Mesodermal cell (in vitro differentiated cells): ENCODE measurements at regions not wholly inside any gene's neighbourhood (a gene's known extent, or its start where the extent isn't known, plus 50 kb on each side); places are given as distances from the start of the nearest gene placed in this dataset.

Experiments
- H3K27ac ChIP-seq: 2 replicates; pipeline ENCODE4 v1.7.0; 2013; ENCODE audit warnings: mild to moderate bottlenecking, low read depth, low read length, moderate library complexity; ENCODE audit not compliant: severe bottlenecking
- H3K36me3 ChIP-seq: 2 replicates; pipeline ENCODE4 v1.7.1; 2013; ENCODE audit warnings: mild to moderate bottlenecking, low read length, moderate library complexity; ENCODE audit not compliant: control insufficient read depth, insufficient read depth
- H3K4me1 ChIP-seq: one replicate; pipeline ENCODE4 v1.7.1; 2013; ENCODE audit warnings: mild to moderate bottlenecking, low read length; ENCODE audit not compliant: insufficient read depth, control insufficient read depth, poor library complexity, severe bottlenecking
- H3K4me3 ChIP-seq: 2 replicates; pipeline ENCODE4 v1.7.0; 2013; ENCODE audit warnings: low read length, control low read depth, mild to moderate bottlenecking; ENCODE audit not compliant: insufficient read depth, poor library complexity, severe bottlenecking; ENCODE audit errors: extremely low read depth
- H3K9me3 ChIP-seq: 2 replicates; pipeline ENCODE4 v1.7.1; 2013; ENCODE audit warnings: mild to moderate bottlenecking, low read length, moderate library complexity; ENCODE audit not compliant: control insufficient read depth
- WGBS, 2 experiments: methylation state at CpG; one replicate each; pipeline ENCODE4 v1.1.5; 2013; ENCODE audit warnings: missing lambda C conversion rate in 2 of 2; ENCODE audit not compliant: insufficient coverage in 2 of 2; 5-methylcytosine and 5-hydroxymethylcytosine counted together

DNA sequence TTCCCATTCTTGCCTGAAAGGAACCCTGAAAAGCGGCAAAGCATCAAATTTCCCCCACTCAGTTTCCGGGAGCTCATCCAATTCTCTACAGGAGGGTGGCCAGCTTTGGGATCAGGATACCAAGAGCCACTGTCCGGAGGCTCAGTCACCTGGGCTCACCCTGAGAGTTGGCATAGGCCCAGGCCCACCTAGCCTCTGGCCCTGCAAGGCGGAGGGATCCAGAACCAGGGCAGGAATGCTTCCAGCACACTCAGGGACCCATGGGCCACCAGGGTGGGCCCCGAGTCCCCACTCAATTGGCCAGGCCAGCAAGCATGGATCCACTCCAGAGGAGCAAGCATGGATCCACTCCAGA is 432.9 kb upstream of the MYT1L start:
- H3K9me3 ChIP-seq: no peaks in the 10 kb centered on the region
- 89 to 96% methylated on average over 5 of the region's 5 CpGs for WGBS, 2 experiments

DNA sequence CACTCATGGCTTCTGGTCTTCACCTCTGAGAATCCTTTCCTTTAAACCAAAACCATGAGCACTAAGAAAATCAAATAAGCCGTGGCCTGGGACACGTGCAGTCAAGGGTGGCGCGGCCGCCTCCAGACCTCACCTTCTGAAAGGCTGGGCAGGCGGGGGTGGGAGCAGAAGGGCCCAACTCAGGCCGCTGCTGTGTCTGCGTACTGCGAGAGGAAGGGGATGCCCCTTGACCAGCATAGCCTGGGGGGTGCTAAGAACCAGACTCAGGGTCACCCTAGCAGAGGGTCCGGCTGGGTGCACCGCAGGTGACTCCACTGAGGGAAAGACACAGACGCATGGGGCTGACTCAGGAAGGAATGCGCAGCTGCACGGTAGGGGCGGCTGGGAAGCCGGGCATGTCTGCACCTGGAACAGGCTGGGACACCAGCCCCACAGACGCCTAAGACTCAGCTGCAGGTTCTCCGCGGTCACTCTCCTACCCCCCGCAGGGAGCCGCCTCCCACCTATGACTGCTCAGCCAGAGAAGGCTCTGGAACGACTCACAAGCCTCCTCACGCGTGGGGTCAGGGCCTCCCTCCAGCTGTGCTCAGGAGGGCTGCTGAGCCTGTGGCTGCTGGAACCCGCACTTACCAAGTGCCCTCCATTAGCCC is 432.4 kb upstream of the MYT1L start:
- H3K4me1 ChIP-seq: no peaks in the 10 kb centered on the region
- no peaks in the 10 kb centered on the region for H3K9me3 ChIP-seq
- 82 to 84% methylated on average over 20 to 25 of the region's 25 CpGs for WGBS, 2 experiments

More for the DNA sequence above, 432.9 kb upstream of the MYT1L start:
- Histone ChIP-seq H3K4me3 (no peak overlapping the region), H3K36me3 (no peaks in the 10 kb centered on the region), H3K4me1 (no peaks in the 10 kb centered on the region), H3K27ac (no peak overlapping the region)

DNA sequence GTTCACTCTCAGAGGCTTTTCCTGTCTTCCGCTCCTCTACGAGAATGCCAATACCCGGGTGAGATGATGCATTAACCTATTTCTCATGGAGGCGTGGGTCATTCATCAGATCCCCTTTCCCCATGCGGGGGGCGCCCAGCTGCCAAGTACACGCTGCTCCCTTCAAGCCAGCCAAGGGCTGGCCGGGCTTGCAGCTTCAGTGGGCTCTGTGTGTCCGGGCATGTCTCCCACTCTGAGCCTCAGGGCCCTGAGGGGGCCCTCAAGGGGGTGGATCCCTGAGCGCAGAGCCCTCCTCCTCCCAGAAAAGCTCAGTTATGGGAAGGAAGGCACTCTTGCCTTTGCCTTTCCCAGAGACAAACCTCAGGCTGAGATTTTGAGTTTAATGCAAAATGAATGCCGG is 431.8 kb upstream of the MYT1L start:
- Histone ChIP-seq H3K9me3 (no peaks in the 10 kb centered on the region), H3K27ac (no peak overlapping the region), H3K36me3 (no peaks in the 10 kb centered on the region), H3K4me1 (no peaks in the 10 kb centered on the region), H3K4me3 (no peak overlapping the region)
- 87 to 93% methylated on average over 8 to 9 of the region's 11 CpGs for WGBS, 2 experiments

More for the DNA sequence above, 432.4 kb upstream of the MYT1L start:
- Histone ChIP-seq H3K4me3 (no peak overlapping the region), H3K36me3 (no peaks in the 10 kb centered on the region), H3K27ac (no peak overlapping the region)

DNA sequence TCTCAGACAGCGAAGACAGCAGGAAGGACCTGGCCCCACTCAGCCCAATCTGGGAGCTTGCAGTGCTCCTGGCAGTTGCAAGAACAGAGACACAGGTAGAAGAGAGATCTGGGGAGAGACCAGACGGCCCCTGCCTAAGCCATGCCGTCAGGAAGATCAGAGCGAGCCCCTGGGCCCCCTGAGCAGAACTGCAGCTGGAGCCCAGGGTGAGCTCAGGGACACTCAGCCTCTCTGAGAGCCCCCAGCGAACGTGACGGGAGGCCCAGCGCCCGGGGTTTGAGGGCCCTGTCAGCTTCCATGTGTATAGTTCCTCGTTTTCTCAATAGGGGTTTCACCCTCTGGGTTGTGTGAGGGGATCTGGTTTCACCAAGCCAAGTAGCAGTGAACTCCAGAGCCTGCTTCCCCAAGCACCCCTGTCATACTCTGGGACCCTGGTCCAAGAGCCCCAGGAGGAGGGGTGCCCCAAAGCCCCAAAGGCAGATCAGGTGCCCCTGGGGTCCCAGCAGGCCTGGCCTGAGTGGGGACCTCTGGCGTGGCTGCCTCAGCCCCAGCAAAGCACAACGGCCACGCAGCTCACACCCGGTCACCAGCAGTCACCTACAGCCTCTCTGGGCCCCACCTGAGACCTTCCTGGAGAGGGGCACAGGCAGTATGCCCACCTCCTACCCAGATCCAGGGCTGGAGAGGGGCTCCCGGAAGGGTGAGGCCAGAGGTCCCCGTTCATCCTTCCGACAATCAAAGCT is 431.3 kb upstream of the MYT1L start:
- Histone ChIP-seq H3K4me3 (no peak overlapping the region), H3K9me3 (no peaks in the 10 kb centered on the region), H3K4me1 (no peaks in the 10 kb centered on the region), H3K27ac (no peak overlapping the region), H3K36me3 (no peaks in the 10 kb centered on the region)
- WGBS, 2 experiments: 86 to 90% methylated on average over 12 to 16 of the region's 17 CpGs

DNA sequence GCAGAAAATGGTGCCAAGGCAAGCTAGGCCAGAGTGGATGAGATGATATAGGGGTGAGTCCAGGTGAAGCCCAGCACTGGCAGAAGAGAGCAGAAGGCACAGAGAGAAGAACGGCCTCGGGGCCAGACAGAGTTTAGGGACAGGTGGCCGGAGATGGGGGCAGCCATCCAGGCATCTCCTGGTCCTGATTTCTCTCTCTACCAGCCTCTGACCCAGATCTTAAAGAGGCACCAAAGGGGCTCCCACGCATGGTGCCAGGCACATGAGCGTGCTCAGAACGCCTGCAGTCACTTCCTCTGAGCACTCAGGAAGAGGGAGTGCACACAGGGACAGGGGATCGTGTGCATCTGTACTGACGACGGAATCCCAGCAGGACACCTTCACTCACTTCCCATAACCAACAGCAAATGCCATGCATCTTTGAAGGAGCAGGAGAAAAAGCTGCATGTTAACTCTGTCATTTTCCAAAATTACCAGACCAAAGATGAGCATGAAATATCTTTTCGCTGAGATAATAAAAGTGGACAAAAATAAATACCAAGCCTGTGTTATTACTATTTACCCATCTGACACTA is 427.8 kb upstream of the MYT1L start:
- Histone ChIP-seq H3K4me3 (no peak overlapping the region), H3K27ac (no peak overlapping the region), H3K9me3 (peaks cover 4% of the 10 kb centered on the region), H3K36me3 (no peaks in the 10 kb centered on the region), H3K4me1 (no peaks in the 10 kb centered on the region)
- 72 to 91% methylated on average over 7 to 9 of the region's 10 CpGs for WGBS, 2 experiments

DNA sequence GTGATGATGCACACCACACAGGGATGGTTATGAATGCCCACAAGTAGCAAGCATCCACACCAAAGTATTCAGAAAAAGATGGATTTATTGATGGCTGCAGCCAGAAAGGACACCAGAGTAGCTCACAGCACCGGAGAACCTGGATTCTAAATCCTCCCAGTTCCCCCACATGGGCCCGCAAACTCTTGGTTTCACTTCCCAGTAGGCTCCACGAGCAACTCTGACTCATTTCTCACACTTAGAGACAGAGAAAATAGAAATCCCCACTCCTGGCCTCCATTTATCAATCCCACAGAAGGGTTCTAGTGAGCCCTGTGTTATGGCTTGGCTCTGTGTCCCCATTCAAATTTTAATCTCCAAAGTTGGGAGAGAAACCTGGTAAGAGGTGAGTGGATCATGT is 426.7 kb upstream of the MYT1L start:
- H3K4me1 ChIP-seq: no peaks in the 10 kb centered on the region
- WGBS, 2 experiments: 65 to 100% methylated on average over 2 to 3 of the region's 3 CpGs

DNA sequence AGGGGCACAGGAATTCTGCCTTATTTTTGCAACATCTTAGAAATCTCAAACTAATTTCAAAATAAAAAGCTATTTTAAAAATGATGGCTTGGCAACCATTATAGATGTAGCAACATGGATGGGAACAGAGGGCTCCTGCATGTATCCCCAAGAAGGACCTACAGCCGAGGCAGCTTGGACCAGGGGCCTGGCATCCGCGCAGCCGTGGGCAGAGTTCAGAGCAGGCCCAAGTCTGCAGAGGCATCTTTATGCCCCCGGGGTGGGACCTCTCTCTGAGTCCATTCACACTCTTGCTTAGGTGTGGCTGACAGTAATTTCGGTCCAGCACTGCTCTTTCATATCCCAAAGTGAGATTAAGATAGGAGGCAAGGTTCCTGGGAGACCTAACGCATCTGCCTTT is 425.8 kb upstream of the MYT1L start:
- no peak overlapping the region for H3K27ac ChIP-seq
- H3K9me3 ChIP-seq: peaks cover 8% of the 10 kb centered on the region
- H3K36me3 ChIP-seq: no peaks in the 10 kb centered on the region
- no peak overlapping the region for H3K4me3 ChIP-seq
- 91 to 94% methylated on average over 4 to 6 of the region's 7 CpGs for WGBS, 2 experiments
- no peaks in the 10 kb centered on the region for H3K4me1 ChIP-seq

More for the DNA sequence above, 426.7 kb upstream of the MYT1L start:
- no peaks in the 10 kb centered on the region for H3K36me3 ChIP-seq
- no peak overlapping the region for H3K4me3 ChIP-seq
- H3K9me3 ChIP-seq: peaks cover 8% of the 10 kb centered on the region
- no peak overlapping the region for H3K27ac ChIP-seq

DNA sequence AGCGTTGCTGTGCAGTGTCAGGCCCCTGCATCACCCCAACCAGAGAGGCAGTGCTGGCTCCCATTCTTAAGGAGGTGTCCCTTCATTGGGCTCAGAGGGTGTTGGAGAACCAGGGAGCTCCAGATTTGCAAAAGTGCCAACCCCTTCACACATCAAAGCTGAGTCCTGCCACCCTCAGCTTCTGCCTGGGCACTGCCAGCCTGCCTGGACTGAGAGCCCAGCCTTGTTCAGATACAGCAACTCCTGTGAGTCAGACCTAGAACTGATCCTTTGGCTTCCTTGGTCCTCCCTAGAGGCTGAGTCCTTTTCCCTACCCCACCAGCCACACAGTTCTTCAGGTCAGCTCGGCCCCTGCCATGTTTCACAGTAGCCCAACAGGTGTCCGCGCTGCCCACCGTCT is 424.9 kb upstream of the MYT1L start:
- no peaks in the 10 kb centered on the region for H3K36me3 ChIP-seq
- 82 to 91% methylated on average over 3 to 5 of the region's 5 CpGs for WGBS, 2 experiments
- no peaks in the 10 kb centered on the region for H3K4me1 ChIP-seq
- peaks cover 8% of the 10 kb centered on the region for H3K9me3 ChIP-seq
- no peak overlapping the region for H3K4me3 ChIP-seq
- H3K27ac ChIP-seq: no peak overlapping the region

DNA sequence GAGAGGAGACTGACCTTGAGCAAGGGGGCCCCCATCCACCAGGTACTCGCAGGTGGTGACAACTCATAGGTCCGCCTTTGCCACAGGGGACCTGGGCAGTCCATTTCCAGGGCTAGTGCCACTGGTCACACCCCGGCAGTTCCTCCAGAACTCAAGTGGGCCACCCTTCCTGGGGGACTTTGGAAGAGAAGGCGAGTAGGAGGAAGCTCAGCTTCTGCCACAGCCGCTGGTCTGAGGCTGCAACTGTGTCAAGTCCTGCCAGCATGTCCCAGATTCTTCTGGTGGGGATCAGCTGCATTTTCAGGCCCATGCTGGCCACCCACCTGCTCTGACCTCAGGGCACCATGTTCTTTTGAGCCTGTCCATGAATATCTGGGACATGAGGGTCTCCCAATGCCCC is 423.9 kb upstream of the MYT1L start:
- no peaks in the 10 kb centered on the region for H3K4me1 ChIP-seq
- no peak overlapping the region for H3K4me3 ChIP-seq
- H3K9me3 ChIP-seq: peaks cover 8% of the 10 kb centered on the region
- WGBS, 2 experiments: 71 to 85% methylated on average over 4 to 5 of the region's 5 CpGs
- no peaks in the 10 kb centered on the region for H3K36me3 ChIP-seq
- no peak overlapping the region for H3K27ac ChIP-seq

DNA sequence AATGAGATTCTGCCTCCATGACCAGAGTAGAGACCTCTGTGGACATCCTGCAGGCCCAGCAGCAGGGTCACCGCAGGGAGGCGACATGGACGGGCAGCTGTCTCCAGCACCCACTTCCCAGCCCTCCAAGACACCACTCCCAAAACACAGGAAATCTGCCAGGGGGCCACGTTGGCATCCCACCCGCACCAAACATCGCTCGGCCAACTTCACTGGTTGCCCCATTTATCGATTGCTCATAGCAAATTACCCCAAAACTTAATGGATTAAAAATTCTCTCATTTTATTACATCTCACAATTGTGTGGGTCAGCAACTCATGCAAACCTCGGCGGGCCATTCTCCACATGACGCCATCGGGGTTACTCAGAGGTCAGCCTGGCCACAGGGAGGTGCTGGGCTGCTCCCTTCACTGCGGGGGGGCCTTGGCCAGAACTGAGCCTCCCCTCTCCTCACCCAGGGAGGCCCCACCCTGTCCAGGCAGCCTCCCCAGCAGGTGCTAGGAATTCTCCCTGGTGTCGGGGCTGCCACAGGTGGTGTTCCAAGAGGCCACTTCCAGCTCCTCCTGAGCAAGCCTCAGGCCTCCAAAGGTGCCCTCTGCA is 420.7 kb upstream of the MYT1L start:
- 91 to 96% methylated on average over 9 to 14 of the region's 14 CpGs for WGBS, 2 experiments
- no peaks in the 10 kb centered on the region for H3K36me3 ChIP-seq
- H3K9me3 ChIP-seq: peaks cover 8% of the 10 kb centered on the region
- H3K27ac ChIP-seq: no peak overlapping the region
- H3K4me1 ChIP-seq: no peaks in the 10 kb centered on the region
- H3K4me3 ChIP-seq: no peak overlapping the region
